ENCODE measurements at regions not wholly inside any gene's neighbourhood (a gene's known extent, or its start where the extent isn't known, plus 50 kb on each side); places are given as distances from the start of the nearest gene placed in this dataset.

DNA sequence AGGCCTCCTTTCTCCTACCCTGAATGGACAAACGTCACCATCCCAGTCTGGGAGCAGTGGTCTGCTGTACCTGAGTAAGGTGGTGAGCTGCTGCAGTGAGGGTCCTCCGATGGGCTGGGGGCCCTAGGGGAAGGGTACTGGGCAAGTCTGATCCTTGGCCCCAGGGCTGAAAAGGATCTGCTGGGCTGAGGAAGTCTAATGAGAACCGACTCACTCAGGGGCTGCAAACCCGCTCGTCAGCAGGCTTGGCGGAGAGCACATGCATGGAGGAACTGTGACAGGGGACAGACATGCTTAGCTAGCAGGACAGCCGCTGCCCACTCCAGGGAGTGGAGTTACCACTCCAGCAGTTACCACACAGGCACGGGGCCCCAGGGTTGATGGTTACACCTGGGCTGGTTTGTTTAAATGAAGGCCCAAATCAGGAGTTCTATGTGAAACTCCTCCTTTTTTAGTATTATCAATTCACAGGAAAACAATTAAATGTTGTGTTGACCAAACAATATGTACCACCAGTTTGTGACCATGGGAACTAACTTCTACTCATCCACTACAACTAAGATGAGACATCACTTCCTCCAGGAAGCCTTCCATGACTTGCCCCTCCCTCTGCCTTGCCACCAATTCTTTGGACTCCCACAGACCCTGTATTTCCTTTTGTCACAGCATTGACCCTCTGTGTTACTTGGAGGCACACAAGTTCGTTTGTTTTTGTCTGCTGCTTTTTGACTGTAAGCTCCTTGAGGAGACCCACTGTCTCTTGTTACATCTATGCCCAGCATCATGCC lies 56.1 kb upstream of the CPLX2 start:
- Histone ChIP-seq H3K9me3 (ENCODE audit: low read depth) (no peaks in the 10 kb centered on the region), H3K4me3 (no peak overlapping the region), H3K79me2 (ENCODE audit: low read depth) (no peaks in the 10 kb centered on the region), H3K4me1 (no peaks in the 10 kb centered on the region), H3K36me3 (no peaks in the 10 kb centered on the region), H2AFZ (replicated peaks) (no peak overlapping the region), H3F3A (ENCODE audit: low read depth) (no peaks in the 10 kb centered on the region), H3K9ac (no peak overlapping the region), H3K27ac (no peak overlapping the region), H3K27me3 (no peaks in the 10 kb centered on the region), H4K20me1 (ENCODE audit: low read depth) (no peaks in the 10 kb centered on the region), H3K4me2 (no peak overlapping the region)
- no peaks in the 10 kb centered on the region for H3K9me3 Mint-ChIP-seq
- H3K27me3 Mint-ChIP-seq (ENCODE audit: insufficient read depth, low read depth): peaks cover 2% of the 10 kb centered on the region
- TF ChIP-seq, protein P1, sequence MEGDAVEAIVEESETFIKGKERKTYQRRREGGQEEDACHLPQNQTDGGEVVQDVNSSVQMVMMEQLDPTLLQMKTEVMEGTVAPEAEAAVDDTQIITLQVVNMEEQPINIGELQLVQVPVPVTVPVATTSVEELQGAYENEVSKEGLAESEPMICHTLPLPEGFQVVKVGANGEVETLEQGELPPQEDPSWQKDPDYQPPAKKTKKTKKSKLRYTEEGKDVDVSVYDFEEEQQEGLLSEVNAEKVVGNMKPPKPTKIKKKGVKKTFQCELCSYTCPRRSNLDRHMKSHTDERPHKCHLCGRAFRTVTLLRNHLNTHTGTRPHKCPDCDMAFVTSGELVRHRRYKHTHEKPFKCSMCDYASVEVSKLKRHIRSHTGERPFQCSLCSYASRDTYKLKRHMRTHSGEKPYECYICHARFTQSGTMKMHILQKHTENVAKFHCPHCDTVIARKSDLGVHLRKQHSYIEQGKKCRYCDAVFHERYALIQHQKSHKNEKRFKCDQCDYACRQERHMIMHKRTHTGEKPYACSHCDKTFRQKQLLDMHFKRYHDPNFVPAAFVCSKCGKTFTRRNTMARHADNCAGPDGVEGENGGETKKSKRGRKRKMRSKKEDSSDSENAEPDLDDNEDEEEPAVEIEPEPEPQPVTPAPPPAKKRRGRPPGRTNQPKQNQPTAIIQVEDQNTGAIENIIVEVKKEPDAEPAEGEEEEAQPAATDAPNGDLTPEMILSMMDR (IDR thresholded peaks at IDR 0.05): no peak
- TF ChIP-seq EZH2 (IDR thresholded peaks at IDR 0.05) (no peak), EZH2phosphoT487 (IDR thresholded peaks at IDR 0.05) (no peak)
- H3K4me3 Mint-ChIP-seq: no peak overlapping the region
- H3K27ac Mint-ChIP-seq: no peak overlapping the region
- DNase-seq (ENCODE audit: low spot score): no peak
- H3K4me1 Mint-ChIP-seq: peaks cover 20% of the 10 kb centered on the region
- H3K36me3 Mint-ChIP-seq: no peaks in the 10 kb centered on the region

DNA sequence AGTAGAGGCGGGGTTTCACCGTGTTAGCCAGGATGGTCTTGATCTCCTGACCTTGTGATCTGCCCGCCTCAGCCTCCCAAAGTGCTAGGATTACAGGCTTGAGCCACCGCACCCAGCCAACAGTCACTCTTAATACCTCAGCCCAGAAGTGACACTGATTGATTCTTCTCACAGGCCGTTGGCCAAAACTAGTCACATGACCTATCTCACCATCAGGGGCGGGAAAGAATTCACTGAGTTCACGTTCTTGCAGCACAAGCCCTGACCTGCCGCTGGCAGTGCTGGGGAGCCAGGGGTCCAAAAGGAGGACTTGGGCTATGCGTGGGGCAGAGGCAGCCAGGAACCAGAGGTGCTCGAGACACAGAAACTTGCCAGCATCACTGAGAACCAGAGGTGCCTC lies 55.0 kb upstream of the CPLX2 start:
- DNase-seq (ENCODE audit: low spot score): no peak

DNA sequence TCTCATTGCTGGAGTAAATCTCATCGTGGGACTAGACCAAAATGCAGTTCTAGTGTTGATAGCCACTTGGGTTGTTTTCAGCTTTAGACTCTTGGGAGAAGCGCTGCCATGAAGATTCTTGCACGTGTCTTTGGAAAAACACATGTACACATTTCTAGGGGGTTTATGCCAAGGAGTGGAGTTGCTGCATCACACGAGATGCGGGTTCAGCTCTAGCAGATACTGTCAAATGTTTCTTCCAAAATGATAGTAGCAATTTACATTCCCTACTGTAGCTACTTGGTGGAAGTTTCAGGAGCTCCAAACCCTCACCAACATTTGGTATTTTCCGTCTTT lies 52.3 kb upstream of the CPLX2 start:
- H3K36me3 Mint-ChIP-seq: no peaks in the 10 kb centered on the region
- DNase-seq (ENCODE audit: low spot score): no peak
- Histone ChIP-seq H3K4me1 (peaks cover 12% of the 10 kb centered on the region), H3K36me3 (no peaks in the 10 kb centered on the region), H3K27me3 (no peaks in the 10 kb centered on the region), H3K9ac (no peak overlapping the region), H3K79me2 (ENCODE audit: low read depth) (no peaks in the 10 kb centered on the region), H2AFZ (replicated peaks) (no peak overlapping the region), H3F3A (ENCODE audit: low read depth) (no peaks in the 10 kb centered on the region), H3K27ac (no peak overlapping the region), H3K4me3 (no peak overlapping the region), H3K9me3 (ENCODE audit: low read depth) (no peaks in the 10 kb centered on the region), H4K20me1 (ENCODE audit: low read depth) (no peaks in the 10 kb centered on the region), H3K4me2 (no peak overlapping the region)
- TF ChIP-seq EZH2phosphoT487 (IDR thresholded peaks at IDR 0.05): no peak
- no peak for TF ChIP-seq EZH2 (IDR thresholded peaks at IDR 0.05)
- TF ChIP-seq, protein P1 (IDR thresholded peaks at IDR 0.05): no peak
- no peaks in the 10 kb centered on the region for H3K9me3 Mint-ChIP-seq
- H3K4me3 Mint-ChIP-seq: no peak overlapping the region
- peaks cover 15% of the 10 kb centered on the region for H3K27me3 Mint-ChIP-seq (ENCODE audit: insufficient read depth, low read depth)
- peaks cover 32% of the 10 kb centered on the region for H3K4me1 Mint-ChIP-seq
- H3K27ac Mint-ChIP-seq: no peak overlapping the region

More for the DNA sequence above, 55.0 kb upstream of the CPLX2 start:
- Histone ChIP-seq H3K4me1 (no peaks in the 10 kb centered on the region), H3F3A (ENCODE audit: low read depth) (no peaks in the 10 kb centered on the region), H3K9ac (no peak overlapping the region), H2AFZ (replicated peaks) (no peak overlapping the region), H3K36me3 (no peaks in the 10 kb centered on the region), H3K4me3 (no peak overlapping the region), H3K27ac (no peak overlapping the region), H4K20me1 (ENCODE audit: low read depth) (no peaks in the 10 kb centered on the region), H3K27me3 (no peaks in the 10 kb centered on the region), H3K79me2 (ENCODE audit: low read depth) (no peaks in the 10 kb centered on the region), H3K9me3 (ENCODE audit: low read depth) (no peaks in the 10 kb centered on the region), H3K4me2 (no peak overlapping the region)
- peaks cover 4% of the 10 kb centered on the region for H3K27me3 Mint-ChIP-seq (ENCODE audit: insufficient read depth, low read depth)
- no peak overlapping the region for H3K27ac Mint-ChIP-seq
- no peak overlapping the region for H3K4me3 Mint-ChIP-seq
- H3K36me3 Mint-ChIP-seq: no peaks in the 10 kb centered on the region
- TF ChIP-seq EZH2 (IDR thresholded peaks at IDR 0.05): no peak
- peaks cover 19% of the 10 kb centered on the region for H3K4me1 Mint-ChIP-seq
- no peaks in the 10 kb centered on the region for H3K9me3 Mint-ChIP-seq

DNA sequence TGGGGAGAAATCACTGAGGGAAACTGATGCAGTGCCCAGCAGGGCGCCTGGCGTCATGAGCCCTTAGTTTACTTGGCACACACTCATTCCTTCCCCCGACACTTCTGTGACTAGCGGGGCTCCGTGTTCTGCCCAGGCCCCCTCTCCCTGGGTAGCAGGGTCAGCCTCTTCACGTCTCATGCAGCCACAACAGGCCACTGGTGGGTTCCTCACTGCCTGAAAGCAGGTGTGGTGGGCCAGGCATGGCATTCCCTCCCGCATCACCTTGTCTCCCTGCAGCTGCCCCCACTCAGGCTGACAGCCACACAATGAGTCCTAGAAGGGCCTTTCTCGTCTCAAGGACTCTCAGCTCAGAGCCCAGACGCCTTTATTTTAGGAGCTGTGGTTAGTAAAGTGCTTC lies 51.1 kb upstream of the CPLX2 start:
- Histone ChIP-seq H3K36me3 (no peaks in the 10 kb centered on the region), H3F3A (ENCODE audit: low read depth) (no peaks in the 10 kb centered on the region), H3K9me3 (ENCODE audit: low read depth) (no peaks in the 10 kb centered on the region), H3K27ac (no peak overlapping the region), H3K79me2 (ENCODE audit: low read depth) (no peaks in the 10 kb centered on the region), H3K4me1 (peaks cover 21% of the 10 kb centered on the region), H3K27me3 (no peaks in the 10 kb centered on the region), H2AFZ (replicated peaks) (no peak overlapping the region), H3K4me3 (no peak overlapping the region), H3K4me2 (no peak overlapping the region), H3K9ac (no peak overlapping the region), H4K20me1 (ENCODE audit: low read depth) (peaks cover 3% of the 10 kb centered on the region)
- peaks cover 36% of the 10 kb centered on the region for H3K4me1 Mint-ChIP-seq
- H3K36me3 Mint-ChIP-seq: no peaks in the 10 kb centered on the region
- DNase-seq (ENCODE audit: low spot score): no peak
- H3K27ac Mint-ChIP-seq: peak overlapping the region; percentile 23
- H3K27me3 Mint-ChIP-seq (ENCODE audit: insufficient read depth, low read depth): peaks cover 15% of the 10 kb centered on the region
- H3K9me3 Mint-ChIP-seq: no peaks in the 10 kb centered on the region
- TF ChIP-seq, protein P1 (IDR thresholded peaks at IDR 0.05): no peak
- TF ChIP-seq EZH2 (IDR thresholded peaks at IDR 0.05): no peak
- TF ChIP-seq EZH2phosphoT487 (IDR thresholded peaks at IDR 0.05): no peak
- no peak overlapping the region for H3K4me3 Mint-ChIP-seq

Data from neural progenitor cell (in vitro differentiated cells).